Lung (tissue), 11 donors: ENCODE measurements at regions not wholly inside any gene's neighbourhood (a gene's known extent, or its start where the extent isn't known, plus 50 kb on each side); places are given as distances from the start of the nearest gene placed in this dataset.

ENCODE experiments used
- ATAC-seq: fragments of 200-7000 bp; cut with Tn5 transposase; one replicate; pipeline ENCODE4 v1.9.1; 2020; ENCODE audit warnings: moderate number of reproducible peaks; ENCODE audit not compliant: insufficient read depth, low FRiP score
- DNase-seq, 3 donors: peaks; one replicate each; pipeline ENCODE4 v3.0.0-alpha.2; 2013 to 2017
- H3K27ac ChIP-seq, 2 donors: one replicate each; pipeline ENCODE4 v1.5.1; 2013; ENCODE audit warnings: mild to moderate bottlenecking in 2 of 2, moderate library complexity in 2 of 2, control low read depth in 1 of 2, inconsistent platforms in 1 of 2, low read depth in 1 of 2, low read length in 1 of 2
- H3K27me3 ChIP-seq, 3 donors: one replicate each; pipeline ENCODE4 v1.5.1; 2013; ENCODE audit warnings: low read length in 2 of 3; ENCODE audit not compliant: control insufficient read depth in 3 of 3, insufficient read depth in 3 of 3
- H3K36me3 ChIP-seq, 4 donors: one replicate each; pipeline ENCODE4 v1.5.1; 2013; ENCODE audit warnings: low read length in 4 of 4, mild to moderate bottlenecking in 1 of 4, moderate library complexity in 1 of 4; ENCODE audit not compliant: control insufficient read depth in 4 of 4, insufficient read depth in 4 of 4
- H3K4me1 ChIP-seq, 5 donors: one replicate each; pipeline ENCODE4 v1.5.1; 2013; ENCODE audit warnings: low read length in 5 of 5, mild to moderate bottlenecking in 2 of 5, moderate library complexity in 1 of 5; ENCODE audit not compliant: control insufficient read depth in 5 of 5, insufficient read depth in 5 of 5
- H3K4me3 ChIP-seq: one replicate; pipeline ENCODE4 v1.5.1; 2013; ENCODE audit warnings: mild to moderate bottlenecking, control low read depth, moderate library complexity
- H3K9ac ChIP-seq, 2 donors: one replicate each; pipeline ENCODE4 v1.5.1; 2013; ENCODE audit warnings: low read length in 2 of 2, control low read depth in 1 of 2; ENCODE audit not compliant: insufficient read depth in 1 of 2
- H3K9me3 ChIP-seq, 4 donors: one replicate each; pipeline ENCODE4 v1.5.1; 2013; ENCODE audit warnings: low read length in 3 of 4, mild to moderate bottlenecking in 1 of 4, moderate library complexity in 1 of 4; ENCODE audit not compliant: control insufficient read depth in 4 of 4, insufficient read depth in 3 of 4
- WGBS, 2 donors: extraction: QIAGEN DNeasy Blood & Tissue Kit; methylation state at CpG; one replicate each; pipeline ENCODE4 v1.1.7; 2013; 5-methylcytosine and 5-hydroxymethylcytosine counted together
- TF ChIP-seq, protein P1 (sequence below): IDR thresholded peaks from 2 replicates; pipeline ENCODE4 v1.5.1; 2012; ENCODE audit warnings: mild to moderate bottlenecking; ENCODE audit errors: control extremely low read depth, extremely low read depth
- donor health status: control.
- donor health status: control.
- donor health status: Bipolar disorder and iron deficiency.
- donor health status: healthy.
- donor health status: DM: yes; HTN: yes; CAD: no.

DNA sequence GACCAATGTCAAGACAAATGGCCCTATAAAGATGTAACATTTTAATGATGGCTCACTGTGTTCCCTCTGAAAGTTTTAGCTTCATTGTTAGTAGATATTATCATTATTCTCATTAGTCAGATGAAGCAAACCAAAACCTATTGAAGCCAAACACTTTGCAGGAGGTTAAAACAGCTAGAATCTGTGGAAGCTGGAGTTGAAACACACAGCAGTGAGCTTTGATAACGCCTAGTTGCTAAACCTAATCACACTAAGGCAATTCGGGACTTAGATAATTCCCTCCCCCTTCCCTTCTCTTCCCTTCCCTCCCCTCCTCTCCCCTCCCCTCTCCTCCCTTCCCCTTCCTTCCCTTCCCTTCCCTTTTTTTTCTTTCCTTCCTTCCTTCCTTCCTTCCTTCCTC, 165.7 kb downstream of the TRIB2 start:
- H3K4me3 ChIP-seq, result no peak overlapping the region
- 67 to 69% methylated on average over 2 of the region's 2 CpGs for whole genome bisulfite sequencing, 2 donors
- no peak overlapping the region for H3K27ac ChIP-seq
- ATAC-seq (no peak), DNase-seq (no peak)
- H3K9ac ChIP-seq, result no peak overlapping the region
- H3K36me3 ChIP-seq, result no peaks in the 10 kb centered on the region
- H3K9me3 ChIP-seq, result no peaks in the 10 kb centered on the region
- TF ChIP-seq, protein P1, sequence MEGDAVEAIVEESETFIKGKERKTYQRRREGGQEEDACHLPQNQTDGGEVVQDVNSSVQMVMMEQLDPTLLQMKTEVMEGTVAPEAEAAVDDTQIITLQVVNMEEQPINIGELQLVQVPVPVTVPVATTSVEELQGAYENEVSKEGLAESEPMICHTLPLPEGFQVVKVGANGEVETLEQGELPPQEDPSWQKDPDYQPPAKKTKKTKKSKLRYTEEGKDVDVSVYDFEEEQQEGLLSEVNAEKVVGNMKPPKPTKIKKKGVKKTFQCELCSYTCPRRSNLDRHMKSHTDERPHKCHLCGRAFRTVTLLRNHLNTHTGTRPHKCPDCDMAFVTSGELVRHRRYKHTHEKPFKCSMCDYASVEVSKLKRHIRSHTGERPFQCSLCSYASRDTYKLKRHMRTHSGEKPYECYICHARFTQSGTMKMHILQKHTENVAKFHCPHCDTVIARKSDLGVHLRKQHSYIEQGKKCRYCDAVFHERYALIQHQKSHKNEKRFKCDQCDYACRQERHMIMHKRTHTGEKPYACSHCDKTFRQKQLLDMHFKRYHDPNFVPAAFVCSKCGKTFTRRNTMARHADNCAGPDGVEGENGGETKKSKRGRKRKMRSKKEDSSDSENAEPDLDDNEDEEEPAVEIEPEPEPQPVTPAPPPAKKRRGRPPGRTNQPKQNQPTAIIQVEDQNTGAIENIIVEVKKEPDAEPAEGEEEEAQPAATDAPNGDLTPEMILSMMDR, result no peak
- no peaks in the 10 kb centered on the region for H3K27me3 ChIP-seq
- peaks cover 0 to 15% (median 0%) of the 10 kb centered on the region in 5 donors for H3K4me1 ChIP-seq

- TF ChIP-seq, protein P1, result no peak
- ATAC-seq, result no peak
- peak overlapping the region in 1 of 2 donors; percentile 11 for H3K27ac ChIP-seq
- no peak overlapping the region for H3K4me3 ChIP-seq
- WGBS, 2 donors, result 76 to 88% methylated on average over 2 of the region's 2 CpGs
- H3K9ac ChIP-seq, result no peak overlapping the region
- no peak for DNase-seq
- H3K9me3 ChIP-seq, result no peaks in the 10 kb centered on the region
- no peaks in the 10 kb centered on the region for H3K27me3 ChIP-seq
- H3K4me1 ChIP-seq, result peaks cover 0 to 15% (median 0%) of the 10 kb centered on the region in 5 donors
- H3K36me3 ChIP-seq, result no peaks in the 10 kb centered on the region
Measured at GRCh38 chr2:12883906-12884305, 167.2 kb downstream of the TRIB2 start.

DNA sequence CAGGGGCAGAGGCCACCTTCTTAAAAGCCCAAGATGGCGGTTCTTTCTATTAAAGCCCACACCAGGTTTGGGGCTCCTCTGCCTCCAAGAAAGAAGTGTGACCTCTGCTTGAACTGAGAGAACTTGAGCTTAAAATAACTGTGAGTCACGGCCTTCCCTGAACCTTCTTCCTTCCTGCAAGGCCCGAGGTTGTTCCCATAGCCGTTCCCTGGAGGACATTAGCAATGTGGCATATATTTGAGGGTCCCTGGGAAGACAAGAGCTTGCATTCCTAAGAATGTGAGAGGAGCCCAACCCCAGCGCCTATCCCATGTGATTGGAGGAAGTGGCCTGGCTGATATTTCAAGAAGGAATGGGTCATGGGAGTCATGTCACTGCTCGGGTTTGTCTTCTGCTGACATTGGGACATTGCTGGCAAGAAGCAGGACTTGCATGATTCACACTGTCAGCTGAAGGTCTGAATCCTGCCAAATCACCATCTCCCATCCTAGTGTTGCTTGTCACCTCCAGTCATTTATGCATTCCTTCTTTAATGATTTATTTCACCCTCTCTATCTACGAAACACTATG, 168.1 kb downstream of the TRIB2 start:
- peak in 2 of 3 donors; percentile 26 to 57 for DNase-seq
- H3K9me3 ChIP-seq, result no peaks in the 10 kb centered on the region
- peaks cover 0 to 15% (median 0%) of the 10 kb centered on the region in 5 donors for H3K4me1 ChIP-seq
- TF ChIP-seq, protein P1, result no peak
- 50 to 51% methylated on average over 7 of the region's 7 CpGs for WGBS, 2 donors
- no peaks in the 10 kb centered on the region for H3K27me3 ChIP-seq
- no peaks in the 10 kb centered on the region for H3K36me3 ChIP-seq
- peak overlapping the region; percentile 18 to 74 for H3K27ac ChIP-seq
- peak; percentile 67 for ATAC-seq
- no peak overlapping the region for H3K9ac ChIP-seq
- no peak overlapping the region for H3K4me3 ChIP-seq

GRCh38 chr2:12890066-12890465, 173.3 kb downstream of the TRIB2 start:
- 89% methylated on average over 4 of the region's 4 CpGs for WGBS, 2 donors
- Histone ChIP-seq H3K27me3 (no peaks in the 10 kb centered on the region), H3K4me1 (peaks cover 0 to 12% (median 0%) of the 10 kb centered on the region in 5 donors), H3K4me3 (no peak overlapping the region), H3K36me3 (no peaks in the 10 kb centered on the region), H3K27ac (no peak overlapping the region), H3K9me3 (peaks cover 0 to 10% (median under 1%) of the 10 kb centered on the region in 4 donors), H3K9ac (no peak overlapping the region)
- TF ChIP-seq, protein P1, result no peak
- ATAC-seq, result no peak
- DNase-seq, result no peak
